ENCODE measurements at regions not wholly inside any gene's neighbourhood (a gene's known extent, or its start where the extent isn't known, plus 50 kb on each side); places are given as distances from the start of the nearest gene placed in this dataset.

GRCh38 chr2:211068108-211068780, 511.8 kb downstream of the CPS1 start:
- FAIRE-seq = no peak

GRCh38 chr2:211070547-211070946, 514.1 kb downstream of the CPS1 start:
- FAIRE-seq = no peak

- FAIRE-seq = peak; percentile 9
Measured at GRCh38 chr2:211077216-211077767, 520.9 kb downstream of the CPS1 start.

- FAIRE-seq = no peak
Measured at GRCh38 chr2:211084352-211084751, 528.0 kb downstream of the CPS1 start.

- peak; percentile 90 for FAIRE-seq
Measured at GRCh38 chr2:211085056-211085680, 528.8 kb downstream of the CPS1 start.

GRCh38 chr2:211086049-211086448, 529.6 kb downstream of the CPS1 start:
- FAIRE-seq = no peak

- no peak for FAIRE-seq
Measured at GRCh38 chr2:211089127-211089526, 532.7 kb downstream of the CPS1 start.

GRCh38 chr2:211093743-211094303, 537.4 kb downstream of the CPS1 start:
- peak; percentile 72 for FAIRE-seq

GRCh38 chr2:211103989-211104388, 547.6 kb downstream of the CPS1 start:
- FAIRE-seq = no peak

GRCh38 chr2:211113334-211114175, 557.2 kb downstream of the CPS1 start:
- FAIRE-seq = no peak

GRCh38 chr2:211114826-211115455, 558.5 kb downstream of the CPS1 start:
- FAIRE-seq = no peak

GRCh38 chr2:211117026-211117425, 560.6 kb downstream of the CPS1 start:
- no peak for FAIRE-seq

- FAIRE-seq = no peak
Measured at GRCh38 chr2:211126256-211126655, 569.9 kb downstream of the CPS1 start.

GRCh38 chr2:211127501-211127900, 571.1 kb downstream of the CPS1 start:
- no peak for FAIRE-seq

- no peak for FAIRE-seq
Measured at GRCh38 chr2:211128287-211128686, 571.9 kb downstream of the CPS1 start.

- FAIRE-seq = no peak
Measured at GRCh38 chr2:211129798-211130197, 573.4 kb downstream of the CPS1 start.

- FAIRE-seq = no peak
Measured at GRCh38 chr2:211132046-211132445, 575.6 kb downstream of the CPS1 start.

GRCh38 chr2:211132573-211132972, 576.2 kb downstream of the CPS1 start:
- peak; percentile 5 for FAIRE-seq

GRCh38 chr2:211133766-211134165, 577.4 kb downstream of the CPS1 start:
- FAIRE-seq = no peak

GRCh38 chr2:211138551-211138950, 582.2 kb downstream of the CPS1 start:
- no peak for FAIRE-seq

GRCh38 chr2:211141646-211142045, 585.2 kb downstream of the CPS1 start:
- no peak for FAIRE-seq

- FAIRE-seq = peak; percentile 79
Measured at GRCh38 chr2:211144078-211144477, 587.7 kb downstream of the CPS1 start.

All from islet of Langerhans (tissue), 1 donor.